NCI-H69 (cell line): ENCODE measurements at regions not wholly inside any gene's neighbourhood (a gene's known extent, or its start where the extent isn't known, plus 50 kb on each side); places are given as distances from the start of the nearest gene placed in this dataset.
"Not testable (repeated sequence)": the region's sequence is repeated elsewhere in the genome, so short reads cannot be mapped to it uniquely, and the experiment has no call there.

Source experiments
- DNase-seq: peaks from one replicate; lab custom pipeline; 2025; lab: John Stamatoyannopoulos, UW

DNA sequence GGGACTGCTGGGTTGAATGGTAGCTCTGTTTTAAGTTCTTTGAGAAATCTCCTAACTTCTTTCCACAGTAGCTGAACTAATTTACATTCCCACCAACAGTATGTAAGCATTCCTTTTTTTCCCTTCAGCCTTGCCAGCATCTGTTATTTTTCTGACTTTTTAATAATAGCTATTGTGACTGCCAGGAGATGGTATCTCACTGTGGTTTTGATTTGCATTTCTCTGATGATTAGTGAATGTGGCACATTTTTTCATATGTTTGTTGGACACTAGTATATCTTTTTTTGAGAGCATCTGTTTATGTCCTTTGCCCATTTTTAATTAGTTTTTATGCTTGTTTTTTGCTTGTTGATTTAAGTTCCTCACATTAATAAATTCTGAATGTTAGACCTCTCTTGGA, 990.8 kb downstream of the GATA3 start:
- no peak for DNase-seq

DNA sequence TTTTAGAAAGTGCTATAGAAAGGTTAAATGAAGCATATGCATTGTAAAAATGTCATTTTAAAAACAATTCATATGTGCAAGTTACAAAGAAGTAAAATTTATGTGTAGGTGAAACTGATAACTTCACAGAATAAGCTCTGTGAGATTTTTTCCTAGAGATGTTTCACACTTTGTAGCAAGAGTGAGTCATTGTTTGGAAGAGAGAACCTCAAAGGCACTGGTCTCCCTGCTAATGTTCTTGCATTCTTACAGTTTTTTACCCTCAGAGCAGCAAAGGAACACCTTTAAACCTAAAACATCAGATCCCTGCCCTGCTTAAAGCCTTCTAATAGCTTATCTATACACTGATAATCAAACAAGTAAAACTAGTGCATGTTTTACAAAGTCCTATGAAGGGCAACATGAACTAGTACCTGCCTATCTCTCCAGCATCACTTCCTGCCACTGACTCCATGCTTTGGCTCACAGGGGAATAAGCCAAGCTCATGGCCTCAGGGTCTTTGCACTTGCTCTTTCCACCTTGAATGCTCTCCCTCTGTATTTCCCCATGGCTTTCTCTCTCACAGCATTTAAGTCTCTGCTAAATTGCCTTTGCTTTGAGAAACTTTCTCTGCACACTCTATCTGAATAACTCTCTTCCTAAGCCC, 997.0 kb downstream of the GATA3 start:
- DNase-seq: no peak

DNA sequence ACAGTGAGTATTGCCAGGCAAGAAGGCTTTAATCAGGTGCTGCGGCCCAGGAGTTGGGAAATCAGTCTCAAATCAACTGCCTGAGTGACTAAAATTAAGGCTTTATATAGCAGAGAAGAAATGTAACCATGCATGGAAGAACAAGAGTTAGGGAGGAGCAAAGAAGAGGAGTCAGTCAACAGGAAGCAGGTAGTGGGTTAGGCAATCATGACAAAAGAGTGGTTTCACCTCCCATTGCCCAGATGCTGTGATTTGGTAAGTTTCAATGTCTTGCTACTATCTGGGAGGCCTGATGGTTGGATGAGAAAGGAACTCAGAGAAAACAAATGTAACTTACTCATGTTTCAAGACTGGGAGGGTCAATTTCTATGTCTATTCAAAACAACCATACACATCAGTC, 998.3 kb downstream of the GATA3 start:
- DNase-seq: no peak

DNA sequence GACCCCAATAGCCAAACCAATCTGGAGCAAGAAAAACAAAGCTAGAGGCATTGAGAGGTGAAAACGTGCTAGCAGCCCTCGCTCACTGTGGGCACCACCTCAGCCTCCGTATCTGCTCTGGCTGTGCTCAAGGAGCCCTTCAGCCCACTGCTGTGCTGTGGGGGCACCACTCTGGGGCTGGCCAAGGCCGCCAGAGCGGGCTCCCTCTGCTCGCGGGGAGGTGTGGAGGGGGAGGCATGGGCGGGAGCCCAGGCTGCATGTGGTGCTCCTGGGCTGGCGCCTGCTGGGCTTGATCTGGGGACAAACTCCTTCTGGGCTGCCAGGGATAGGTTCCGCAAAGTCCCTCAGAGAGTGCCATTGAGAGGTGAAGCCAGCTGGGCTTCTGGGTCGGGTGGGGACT, 1002.0 kb downstream of the GATA3 start:
- DNase-seq: no peak

DNA sequence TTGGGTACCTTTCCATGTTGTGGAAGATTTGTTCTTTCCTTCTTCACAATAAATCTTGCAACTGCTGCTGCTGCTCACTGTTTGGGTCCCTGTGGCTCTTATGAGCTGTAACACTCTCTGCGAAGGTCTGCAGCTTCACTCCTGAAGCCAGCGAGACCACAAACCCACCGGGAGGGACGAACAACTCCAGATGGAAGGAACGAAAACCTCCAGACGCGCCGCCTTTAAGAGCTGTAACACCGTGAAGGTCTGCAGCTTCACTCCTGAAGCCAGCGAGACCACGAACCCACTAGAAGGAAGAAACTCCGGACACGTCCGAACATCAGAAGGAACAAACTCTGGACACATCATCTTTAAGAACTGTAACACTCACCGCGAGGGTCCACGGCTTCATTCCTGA, 1002.8 kb downstream of the GATA3 start:
- not testable (repeated sequence) for DNase-seq

DNA sequence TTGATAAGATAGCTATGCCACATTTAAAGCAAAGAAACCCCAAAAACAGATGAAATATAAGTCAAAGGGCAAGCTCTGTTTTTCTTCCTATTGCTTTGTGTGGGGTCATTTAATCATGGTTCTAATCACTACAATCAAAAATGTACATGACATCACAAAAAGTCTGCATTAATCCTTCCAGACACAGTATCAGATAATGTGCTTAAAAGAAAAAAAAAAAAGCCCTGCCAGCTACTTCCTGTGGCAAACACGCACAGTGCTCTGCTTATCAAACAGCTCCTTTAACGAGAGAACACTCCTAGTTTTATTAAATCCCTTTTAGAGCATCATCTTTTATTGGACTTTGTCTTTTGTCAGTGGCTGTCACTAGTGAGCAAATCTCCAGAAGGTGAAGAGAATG, 1005.8 kb downstream of the GATA3 start:
- no peak for DNase-seq

DNA sequence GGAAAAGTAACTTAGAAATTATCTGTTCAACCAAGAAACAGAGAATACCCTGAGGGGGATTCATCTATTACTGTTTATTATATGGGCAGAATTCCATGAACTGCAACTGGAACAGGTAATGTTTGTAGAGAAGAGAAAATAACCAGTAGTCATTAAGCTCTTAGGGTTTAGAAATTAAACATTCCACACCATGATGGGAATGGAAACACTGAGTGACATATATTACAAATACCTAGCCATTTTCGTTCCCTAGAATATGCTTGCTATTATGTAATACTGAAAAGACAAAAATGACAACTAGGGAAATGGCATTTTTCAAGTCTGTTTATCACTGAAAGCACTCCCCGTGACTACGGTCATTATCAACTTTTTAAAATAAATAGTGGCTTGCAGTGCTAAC, 1007.4 kb downstream of the GATA3 start:
- DNase-seq: no peak

DNA sequence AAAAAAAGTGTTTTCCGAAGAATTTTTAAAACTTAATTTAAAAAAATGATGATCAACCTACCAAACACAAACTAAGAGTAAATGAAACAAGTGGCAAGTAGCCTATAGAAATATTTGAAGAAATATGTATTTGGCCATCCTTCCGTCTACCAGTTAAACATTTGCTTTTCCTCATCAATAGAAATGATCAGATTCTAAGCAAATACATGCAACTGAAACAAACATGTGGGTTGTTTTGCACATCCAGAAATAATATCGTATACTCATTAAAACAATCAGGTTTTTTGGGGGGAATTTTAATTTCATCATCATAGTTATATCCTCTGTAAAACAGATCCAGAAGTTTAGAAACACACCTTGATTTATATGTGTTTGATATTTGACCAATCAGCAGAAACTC, 1011.7 kb downstream of the GATA3 start:
- no peak for DNase-seq

DNA sequence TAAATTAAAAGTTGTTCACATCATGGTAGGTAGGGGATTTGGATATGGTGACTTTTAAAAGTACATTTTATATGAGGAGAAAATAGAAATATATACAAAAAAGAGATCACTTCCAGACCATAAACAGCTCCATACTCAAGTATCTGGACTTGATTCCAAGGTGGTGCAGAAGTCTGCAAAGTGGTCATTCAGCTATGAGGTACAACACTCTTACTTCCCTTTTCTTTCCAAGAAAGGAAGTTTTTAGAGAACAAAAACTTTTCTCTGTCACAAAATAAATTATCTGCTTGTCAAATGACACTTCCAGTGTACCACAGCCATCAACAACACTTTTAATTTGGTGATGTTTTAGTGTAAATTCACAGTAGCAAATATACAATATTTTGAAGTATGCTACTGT, 1013.5 kb downstream of the GATA3 start:
- DNase-seq: no peak

DNA sequence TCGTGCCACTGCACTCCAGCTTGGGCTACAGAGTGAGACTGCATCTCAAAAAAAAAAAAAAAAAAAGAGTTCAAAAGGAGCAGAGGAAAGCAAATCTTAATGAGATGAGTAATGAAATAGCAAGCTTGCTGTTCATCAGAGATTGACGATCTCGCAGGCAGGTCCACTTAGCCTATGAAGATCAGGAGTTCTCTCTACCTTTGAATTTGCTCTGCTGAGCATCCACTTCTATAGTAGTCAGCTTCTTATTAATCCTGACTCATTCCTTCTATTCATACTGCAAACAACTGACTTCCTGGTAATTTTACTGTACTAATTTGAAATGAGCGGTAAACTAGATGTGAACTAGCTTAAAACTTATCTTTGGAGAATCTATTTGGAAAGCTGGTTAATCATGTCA, 1014.6 kb downstream of the GATA3 start:
- DNase-seq: no peak

DNA sequence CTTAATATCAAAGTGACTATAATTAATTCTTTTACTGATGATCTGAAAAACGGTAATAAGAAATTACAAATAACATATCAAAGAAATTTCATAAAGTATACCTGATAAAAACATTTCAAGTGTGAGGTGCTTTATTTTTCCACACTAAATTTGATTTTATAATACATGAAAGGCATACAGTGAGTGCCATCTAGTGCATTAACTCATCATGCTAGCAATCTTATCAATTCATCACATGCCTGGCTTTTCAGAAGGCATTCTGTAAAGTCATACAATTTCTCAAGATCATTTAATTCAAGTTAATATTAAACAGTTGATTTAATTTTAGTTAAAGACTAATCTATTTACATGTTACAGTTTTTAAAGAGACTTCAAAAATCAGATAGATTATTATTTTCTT, 1020.9 kb downstream of the GATA3 start:
- DNase-seq: no peak

DNA sequence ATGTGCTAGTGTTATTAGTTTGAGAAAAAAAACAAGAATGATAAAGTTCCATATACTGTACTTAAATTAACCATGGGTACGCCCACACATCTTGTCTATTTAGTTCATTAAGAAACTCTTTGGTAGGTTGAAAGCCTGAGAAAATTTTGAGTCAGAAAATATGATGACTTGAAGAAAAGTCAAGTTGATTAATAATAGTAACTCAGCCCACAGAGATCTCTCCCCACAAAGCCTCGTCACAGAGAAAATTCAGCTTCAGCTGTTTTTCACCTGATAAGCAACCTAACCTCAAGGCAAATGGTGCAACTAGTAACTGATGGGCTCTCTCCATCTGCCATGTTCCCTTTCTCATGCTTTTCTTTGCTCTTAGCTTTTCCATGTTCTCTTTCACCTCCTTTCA, 1021.6 kb downstream of the GATA3 start:
- no peak for DNase-seq

DNA sequence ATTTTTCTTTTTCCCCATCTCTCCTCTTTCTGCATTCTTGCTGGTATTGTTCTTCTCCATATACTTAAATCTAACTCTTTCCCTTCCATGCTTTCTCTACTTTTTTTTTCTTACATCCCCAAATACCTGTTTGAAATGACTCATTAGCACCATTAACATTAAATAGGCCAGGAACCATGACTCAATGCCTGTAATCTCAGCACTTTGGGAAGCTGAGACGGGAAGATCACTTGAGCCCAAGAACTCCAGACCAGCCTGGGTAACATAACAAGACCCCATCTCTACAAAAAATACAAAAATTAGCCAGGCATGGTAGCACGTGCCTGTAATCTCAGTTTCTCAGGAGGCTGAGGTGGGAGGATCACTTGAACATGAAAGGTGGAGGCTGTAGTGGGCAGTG, 1026.8 kb downstream of the GATA3 start:
- DNase-seq: no peak

DNA sequence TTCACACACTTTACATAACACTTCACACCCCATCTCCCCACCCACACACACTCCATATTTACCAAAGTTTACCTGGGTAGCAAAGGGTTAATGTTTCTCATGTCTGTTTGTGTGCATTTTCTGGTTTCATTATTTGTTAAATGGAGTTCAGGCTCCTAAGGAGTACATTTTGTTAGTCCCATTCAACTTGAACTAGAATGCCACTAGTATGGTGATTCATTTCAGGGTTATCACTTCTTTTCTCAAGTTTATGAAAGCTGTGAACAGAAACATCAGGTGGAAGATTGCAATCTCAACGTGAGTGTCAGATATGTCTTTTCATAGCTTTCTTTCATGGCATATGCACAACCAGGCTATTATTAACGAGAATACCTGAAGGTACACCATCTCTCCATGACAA, 1027.5 kb downstream of the GATA3 start:
- no peak for DNase-seq

DNA sequence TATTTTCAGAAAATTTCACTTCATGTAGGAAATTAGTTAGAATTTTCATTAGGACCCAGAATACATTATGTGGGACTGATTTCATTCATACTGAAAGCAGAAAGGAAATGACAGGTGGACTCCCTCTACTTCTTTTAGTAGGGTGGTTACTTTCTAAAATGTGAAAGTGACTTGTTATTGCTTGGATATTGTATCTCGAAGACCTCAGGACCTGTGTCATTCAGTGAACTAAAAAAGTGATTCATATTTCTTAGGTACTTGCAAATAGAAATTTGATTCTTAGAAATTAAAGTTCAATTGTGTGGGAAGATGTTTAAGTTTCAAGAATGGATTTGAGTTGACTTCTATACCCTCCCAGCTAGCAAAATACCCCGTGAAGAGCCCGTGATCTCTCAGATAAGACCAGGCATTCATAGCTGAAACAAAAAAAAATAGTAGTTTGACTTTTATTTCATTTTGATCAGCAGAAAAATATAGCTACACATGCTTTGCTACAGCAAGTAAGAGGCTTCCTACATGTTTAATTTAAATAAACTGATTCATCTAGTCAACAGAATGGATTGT, 1037.1 kb downstream of the GATA3 start:
- DNase-seq: no peak

DNA sequence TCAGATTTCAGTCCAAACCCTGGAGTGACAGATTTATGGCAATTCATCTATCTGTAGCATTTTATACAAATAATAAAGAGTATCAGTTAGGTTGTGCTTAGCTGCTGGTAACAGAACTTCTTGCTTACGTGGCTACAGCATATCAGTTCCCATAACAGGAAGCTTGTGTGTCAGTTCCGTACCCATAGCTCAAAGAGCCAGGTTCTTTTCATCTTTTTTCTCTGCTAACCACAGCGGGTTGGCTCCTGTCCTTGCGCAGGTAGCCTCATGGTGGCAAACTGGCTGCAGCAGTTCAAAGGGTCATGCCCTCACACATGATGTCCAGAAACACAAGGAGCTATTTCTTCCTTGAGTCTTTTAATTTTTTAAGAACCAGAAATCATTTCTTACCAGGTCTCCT, 1041.8 kb downstream of the GATA3 start:
- no peak for DNase-seq

DNA sequence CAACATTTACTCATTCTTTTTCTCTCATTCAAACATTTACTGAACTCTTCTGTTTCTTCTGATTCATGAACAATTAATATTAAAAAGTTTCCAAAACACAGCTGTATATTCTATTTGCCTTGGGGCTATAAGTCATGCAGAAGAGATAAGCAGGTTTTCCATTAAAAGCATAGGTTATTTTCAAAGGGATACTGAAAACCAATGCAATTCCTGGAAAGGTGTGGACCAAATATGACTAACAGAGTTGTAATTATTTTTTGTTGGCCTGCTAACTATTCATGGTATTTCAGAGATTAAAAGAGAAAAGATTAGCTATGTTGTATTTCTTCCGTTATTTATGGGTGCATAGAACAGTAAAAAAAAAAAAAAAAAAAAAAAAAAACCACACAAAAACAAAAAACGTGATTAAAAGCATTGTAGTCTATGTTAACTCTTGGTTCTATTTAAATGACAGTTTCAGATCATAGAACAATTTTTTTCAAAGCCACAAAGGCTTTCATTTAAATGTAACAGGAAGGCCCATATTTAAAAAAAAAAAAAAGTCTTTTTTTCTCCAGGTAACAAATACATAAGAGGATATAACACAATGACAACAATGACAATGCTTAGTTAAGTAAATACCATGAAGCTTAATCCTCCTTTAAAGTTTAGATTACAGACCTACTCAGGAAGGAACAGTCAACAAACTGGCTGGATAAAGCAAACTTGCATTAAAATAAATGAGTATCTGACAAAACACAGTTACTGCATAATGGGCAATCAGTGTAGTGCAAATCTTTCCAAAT, 1042.9 kb downstream of the GATA3 start:
- no peak for DNase-seq

DNA sequence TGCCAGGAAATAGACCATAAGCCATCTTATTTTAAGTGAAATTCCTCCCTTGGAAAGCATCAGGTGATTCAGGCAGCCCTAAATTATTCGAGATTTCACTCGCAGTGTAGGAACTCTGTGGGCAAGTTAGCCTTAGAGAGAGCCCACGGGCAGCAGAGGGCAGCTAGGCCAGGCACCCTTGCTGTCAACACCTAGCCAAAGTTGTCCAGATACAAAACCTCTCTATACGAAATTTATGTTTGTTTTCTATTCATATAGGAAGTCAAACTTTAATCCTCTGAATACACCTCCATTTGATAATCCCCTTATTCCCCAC, 1043.5 kb downstream of the GATA3 start:
- no peak for DNase-seq

DNA sequence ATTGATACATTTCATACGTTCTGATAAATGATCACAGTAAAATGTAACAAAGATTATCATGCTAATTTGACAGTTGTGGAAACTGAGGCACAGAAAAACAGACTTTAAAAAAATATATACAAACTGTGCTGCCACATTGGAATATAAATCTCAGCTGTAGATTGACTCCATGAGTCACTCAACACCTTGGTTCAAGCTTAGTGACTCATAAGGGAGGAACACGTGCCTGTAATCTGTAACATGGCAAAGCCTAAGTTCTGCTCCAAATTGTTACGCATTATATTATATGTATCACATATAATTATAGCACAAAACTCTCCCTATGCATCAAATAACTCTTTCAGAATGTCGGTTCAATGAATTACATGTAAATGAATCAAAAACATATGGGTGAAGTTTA, 1047.5 kb downstream of the GATA3 start:
- DNase-seq: no peak

DNA sequence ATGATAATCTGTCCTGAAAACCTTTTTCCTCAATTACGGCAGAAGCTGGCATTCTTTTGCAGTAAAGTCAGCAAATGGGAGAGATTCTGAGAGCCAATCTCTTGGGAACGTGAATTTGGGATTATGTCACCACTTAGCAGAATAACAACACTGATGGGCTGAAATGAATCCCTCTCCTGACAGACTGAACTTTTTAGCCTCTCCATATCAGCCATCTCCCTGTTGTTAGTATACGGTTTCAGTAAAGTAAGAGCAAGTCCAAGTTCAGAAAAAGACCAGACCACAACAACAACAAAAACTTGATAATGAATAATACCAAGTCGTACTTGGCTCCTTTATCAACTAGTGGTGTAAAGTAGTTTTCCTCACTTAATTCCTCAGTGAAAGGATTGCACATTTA, 1048.8 kb downstream of the GATA3 start:
- DNase-seq: no peak

DNA sequence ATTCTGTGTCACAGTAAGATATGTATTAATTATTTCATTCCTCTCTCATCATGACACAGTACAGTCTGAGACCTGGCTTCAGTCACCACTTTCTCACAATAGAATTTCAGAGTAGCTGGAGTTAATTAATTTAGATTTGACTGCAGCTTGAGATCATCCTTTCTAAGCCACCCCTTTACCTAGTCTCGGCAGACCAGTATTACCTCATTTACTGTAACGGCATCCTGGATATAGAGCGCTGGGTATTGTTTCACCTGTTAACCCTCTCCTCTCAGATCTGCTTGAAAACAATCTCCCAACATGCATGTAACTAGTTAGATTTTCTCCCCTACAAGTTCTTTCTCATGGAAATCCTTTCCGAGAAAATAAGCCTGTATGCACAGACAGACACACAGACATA, 1057.5 kb downstream of the GATA3 start:
- no peak for DNase-seq

DNA sequence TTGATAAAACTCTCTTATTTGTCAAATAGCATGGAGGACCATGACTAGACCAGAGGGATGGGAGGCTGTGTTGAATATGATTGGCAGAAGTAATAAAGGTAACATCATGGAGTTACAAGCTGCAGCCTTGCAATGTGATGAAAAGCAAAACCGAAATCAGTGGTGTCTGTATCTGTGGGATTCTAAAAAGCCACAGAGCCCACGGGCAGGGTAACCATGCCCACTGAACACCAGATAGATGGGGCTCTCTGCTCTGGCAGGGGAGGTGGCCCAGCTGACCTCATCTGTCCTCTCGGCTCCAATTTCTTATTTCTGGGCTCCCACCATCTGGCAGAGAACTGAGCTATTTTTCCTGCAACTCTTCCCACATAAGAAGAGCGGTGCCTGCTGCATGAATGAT, 1072.2 kb downstream of the GATA3 start:
- no peak for DNase-seq

DNA sequence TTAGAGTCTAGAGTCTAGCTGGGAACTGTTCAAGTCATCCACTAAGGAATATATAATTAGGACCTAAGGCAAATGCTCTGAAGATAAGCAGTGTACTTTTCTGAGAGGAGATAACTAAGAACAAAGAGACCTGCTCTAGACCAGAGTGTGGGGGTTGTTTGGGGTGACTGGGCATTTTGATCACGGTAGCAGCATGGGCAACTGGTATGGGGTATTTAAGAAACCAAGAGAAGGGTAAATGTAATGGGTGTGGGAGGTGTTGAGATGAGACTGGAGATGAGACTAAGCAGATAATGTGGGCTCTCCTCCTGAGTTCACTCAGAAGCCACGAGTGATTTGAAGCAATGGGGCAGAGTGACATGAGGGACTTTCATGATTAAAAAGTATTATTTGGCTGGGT, 1082.9 kb downstream of the GATA3 start:
- no peak for DNase-seq

DNA sequence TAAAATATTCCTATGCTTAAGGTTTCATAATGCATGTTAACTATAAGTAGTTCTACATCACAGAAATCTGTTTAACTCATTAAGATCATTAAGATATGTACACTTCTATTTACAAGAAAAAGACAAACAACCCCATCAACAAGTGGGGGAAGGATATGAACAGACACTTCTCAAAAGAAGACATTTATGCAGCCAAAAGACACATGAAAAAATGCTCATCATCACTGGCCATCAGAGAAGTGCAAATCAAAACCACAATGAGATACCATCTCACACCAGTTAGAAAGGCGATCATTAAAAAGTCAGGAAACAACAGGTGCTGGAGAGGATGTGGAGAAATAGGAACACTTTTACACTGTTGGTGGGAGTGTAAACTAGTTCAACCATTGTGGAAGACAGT, 1084.3 kb downstream of the GATA3 start:
- not testable (repeated sequence) for DNase-seq
